ENCODE measurements at regions not wholly inside any gene's neighbourhood (a gene's known extent, or its start where the extent isn't known, plus 50 kb on each side); places are given as distances from the start of the nearest gene placed in this dataset.
A peak's percentile ranks its signal among the peaks of the same experiment; 100 is the strongest.
"Not testable (repeated sequence)": the region's sequence is repeated elsewhere in the genome, so short reads cannot be mapped to it uniquely, and the experiment has no call there.

- intact Hi-C loops (cut with micrococcal nuclease), result no loop called here
- no peak for DNase-seq
- ATAC-seq, result no peak
Measured at GRCh38 chr15:96123630-96124187, 206.8 kb upstream of the NR2F2 start.

- DNase-seq (no peak), ATAC-seq (no peak)
- intact Hi-C loops (cut with micrococcal nuclease), result no loop called here
Measured at GRCh38 chr15:96124436-96124835, 206.1 kb upstream of the NR2F2 start.

GRCh38 chr15:96125721-96126415 lies 204.6 kb upstream of the NR2F2 start:
- intact Hi-C loops (cut with micrococcal nuclease), result no loop called here
- ATAC-seq (no peak), DNase-seq (no peak)

GRCh38 chr15:96126859-96127258 lies 203.6 kb upstream of the NR2F2 start:
- intact Hi-C loops (cut with micrococcal nuclease), result no loop called here
- ATAC-seq (no peak), DNase-seq (no peak)

GRCh38 chr15:96130734-96131133 lies 199.8 kb upstream of the NR2F2 start:
- DNase-seq (no peak), ATAC-seq (no peak)
- intact Hi-C loops (cut with micrococcal nuclease), result no loop called here

GRCh38 chr15:96132126-96132525 lies 198.4 kb upstream of the NR2F2 start:
- no peak for ATAC-seq
- intact Hi-C loops (cut with micrococcal nuclease), result no loop called here
- no peak for DNase-seq

GRCh38 chr15:96135166-96136093 lies 195.1 kb upstream of the NR2F2 start:
- no peak for DNase-seq
- intact Hi-C loops (cut with micrococcal nuclease), result no loop called here
- no peak for ATAC-seq

- intact Hi-C loops (cut with micrococcal nuclease), result no loop called here
- DNase-seq, result no peak
- ATAC-seq, result no peak
Measured at GRCh38 chr15:96138985-96139384, 191.5 kb upstream of the NR2F2 start.

- intact Hi-C loops (cut with micrococcal nuclease), result no loop called here
- ATAC-seq (no peak), DNase-seq (no peak)
Measured at GRCh38 chr15:96142498-96142897, 188.0 kb upstream of the NR2F2 start.

GRCh38 chr15:96144734-96145133 lies 185.8 kb upstream of the NR2F2 start:
- intact Hi-C loops (cut with micrococcal nuclease), result no loop called here
- no peak for ATAC-seq
- DNase-seq, result no peak

- no peak for DNase-seq
- intact Hi-C loops (cut with micrococcal nuclease), result no loop called here
- no peak for ATAC-seq
Measured at GRCh38 chr15:96146726-96147125, 183.8 kb upstream of the NR2F2 start.

GRCh38 chr15:96147267-96147666 lies 183.2 kb upstream of the NR2F2 start:
- intact Hi-C loops (cut with micrococcal nuclease), result no loop called here
- no peak for ATAC-seq
- no peak for DNase-seq

- intact Hi-C loops (cut with micrococcal nuclease), result no loop called here
- ATAC-seq (no peak), DNase-seq (no peak)
Measured at GRCh38 chr15:96150254-96150653, 180.2 kb upstream of the NR2F2 start.

- ATAC-seq; intact Hi-C loops (cut with micrococcal nuclease); DNase-seq: not testable (repeated sequence)
Measured at GRCh38 chr15:96151749-96152148, 178.8 kb upstream of the NR2F2 start.

- no peak for ATAC-seq
- no peak for DNase-seq
- intact Hi-C loops (cut with micrococcal nuclease), result no loop called here
Measured at GRCh38 chr15:96153929-96154328, 176.6 kb upstream of the NR2F2 start.

GRCh38 chr15:96158938-96159337 lies 171.6 kb upstream of the NR2F2 start:
- ATAC-seq, result peak; percentile 90
- intact Hi-C loops (cut with micrococcal nuclease), result no loop called here

GRCh38 chr15:96160269-96160668 lies 170.2 kb upstream of the NR2F2 start:
- DNase-seq, result peak; percentile 65
- intact Hi-C loops (cut with micrococcal nuclease), result no loop called here
- peak; percentile 55 for ATAC-seq

More at GRCh38 chr15:96158938-96159337, 171.6 kb upstream of the NR2F2 start:
- peak; percentile 33 for DNase-seq

GRCh38 chr15:96160800-96161199 lies 169.7 kb upstream of the NR2F2 start:
- no peak for DNase-seq
- intact Hi-C loops (cut with micrococcal nuclease), result no loop called here
- no peak for ATAC-seq

GRCh38 chr15:96162322-96162721 lies 168.2 kb upstream of the NR2F2 start:
- intact Hi-C loops (cut with micrococcal nuclease), result no loop called here
- DNase-seq (no peak), ATAC-seq (no peak)

GRCh38 chr15:96165081-96165480 lies 165.4 kb upstream of the NR2F2 start:
- intact Hi-C loops (cut with micrococcal nuclease), result no loop called here
- ATAC-seq (no peak), DNase-seq (no peak)
